Liver (tissue), 8 donors: ENCODE measurements at regions not wholly inside any gene's neighbourhood (a gene's known extent, or its start where the extent isn't known, plus 50 kb on each side); places are given as distances from the start of the nearest gene placed in this dataset.

Experiments used
- DNase-seq: peaks from one replicate; pipeline ENCODE4 v3.0.0-alpha.2; 2017; ENCODE audit warnings: low spot score
- H3K27ac ChIP-seq, 2 donors: one replicate each; pipeline ENCODE4 v1.7.0; 2013; ENCODE audit warnings: inconsistent platforms in 2 of 2, low read length in 2 of 2, control low read depth in 1 of 2, low read depth in 1 of 2, mild to moderate bottlenecking in 1 of 2
- H3K27me3 ChIP-seq, 4 donors: one replicate each; pipeline versions ENCODE4 v1.6.1 to v1.7.0; 2013; ENCODE audit warnings: low read length in 3 of 4, inconsistent platforms in 1 of 4, mild to moderate bottlenecking in 1 of 4, moderate library complexity in 1 of 4; ENCODE audit not compliant: control insufficient read depth in 4 of 4, insufficient read depth in 4 of 4
- H3K36me3 ChIP-seq, 4 donors: one replicate each; pipeline versions ENCODE4 v1.6.1 to v1.7.0; 2013; ENCODE audit warnings: low read length in 3 of 4, mild to moderate bottlenecking in 3 of 4, low read depth in 1 of 4, moderate library complexity in 1 of 4; ENCODE audit not compliant: control insufficient read depth in 4 of 4, insufficient read depth in 3 of 4
- H3K4me1 ChIP-seq, 4 donors: one replicate each; pipeline versions ENCODE4 v1.6.1 to v1.7.0; 2013; ENCODE audit warnings: low read length in 3 of 4, mild to moderate bottlenecking in 3 of 4, moderate library complexity in 1 of 4; ENCODE audit not compliant: control insufficient read depth in 4 of 4, insufficient read depth in 4 of 4
- H3K4me3 ChIP-seq, 3 donors: one replicate each; pipeline versions ENCODE4 v1.6.1 to v1.7.0; 2013; ENCODE audit warnings: low read length in 3 of 3, control low read depth in 1 of 3, low read depth in 1 of 3, mild to moderate bottlenecking in 1 of 3
- H3K9ac ChIP-seq, 2 donors: one replicate each; pipeline ENCODE4 v1.7.0; 2013; ENCODE audit warnings: low read length in 2 of 2, mild to moderate bottlenecking in 2 of 2, moderate library complexity in 2 of 2, control low read depth in 1 of 2, low read depth in 1 of 2
- H3K9me3 ChIP-seq, 4 donors: one replicate each; pipeline versions ENCODE4 v1.6.1 to v1.7.0; 2013; ENCODE audit warnings: low read length in 3 of 4; ENCODE audit not compliant: control insufficient read depth in 4 of 4
- EGR1 ChIP-seq, 2 donors: IDR thresholded peaks; 2 replicates each; pipeline ENCODE4 v1.6.1; 2016 to 2018; ENCODE audit warnings: antibody characterized with exemption in 2 of 2, low read depth in 2 of 2
- FOXA1 ChIP-seq: IDR thresholded peaks from 2 replicates; pipeline ENCODE4 v1.6.1; 2016; ENCODE audit warnings: antibody characterized with exemption
- FOXA2 ChIP-seq: IDR thresholded peaks from 2 replicates; pipeline ENCODE4 v1.6.1; 2016; ENCODE audit warnings: antibody characterized with exemption
- GABPA ChIP-seq, 2 donors: IDR thresholded peaks in 1 of 2; conservative IDR thresholded peaks in 1 of 2; 2 replicates each; pipeline ENCODE4 v1.6.1; 2016; ENCODE audit warnings: antibody characterized with exemption in 2 of 2, mild to moderate bottlenecking in 1 of 2, moderate library complexity in 1 of 2
- HNF4A ChIP-seq, 2 donors: conservative IDR thresholded peaks; 2 replicates each; pipeline ENCODE4 v1.6.1; 2016; ENCODE audit warnings: antibody characterized with exemption in 2 of 2, mild to moderate bottlenecking in 2 of 2
- HNF4G ChIP-seq: IDR thresholded peaks from 2 replicates; pipeline ENCODE4 v1.6.1; 2016; ENCODE audit warnings: antibody characterized with exemption
- JUND ChIP-seq, 2 donors: IDR thresholded peaks; 2 replicates each; pipeline ENCODE4 v1.6.1; 2016; ENCODE audit warnings: antibody characterized with exemption in 2 of 2
- NR2F2 ChIP-seq: IDR thresholded peaks from 2 replicates; pipeline ENCODE4 v1.6.1; 2016; ENCODE audit warnings: antibody characterized with exemption
- RAD21 ChIP-seq, 2 donors: IDR thresholded peaks; 2 replicates each; pipeline ENCODE4 v1.6.1; 2016; ENCODE audit warnings: antibody characterized with exemption in 2 of 2, mild to moderate bottlenecking in 2 of 2
- RXRA ChIP-seq, 2 donors: IDR thresholded peaks; 2 replicates each; pipeline ENCODE4 v1.6.1; 2017 to 2018; ENCODE audit warnings: antibody characterized with exemption in 2 of 2, mild to moderate bottlenecking in 1 of 2
- SP1 ChIP-seq: IDR thresholded peaks from 2 replicates; pipeline ENCODE4 v1.6.1; 2018; ENCODE audit warnings: antibody characterized with exemption, mild to moderate bottlenecking
- TAF1 ChIP-seq: conservative IDR thresholded peaks from 2 replicates; pipeline ENCODE4 v1.6.1; 2016; ENCODE audit warnings: antibody characterized with exemption, mild to moderate bottlenecking
- YY1 ChIP-seq: IDR thresholded peaks from 2 replicates; pipeline ENCODE4 v1.6.1; 2016; ENCODE audit warnings: antibody characterized with exemption, mild to moderate bottlenecking
- ZBTB33 ChIP-seq: IDR thresholded peaks from 2 replicates; pipeline ENCODE4 v1.6.1; 2016; ENCODE audit warnings: antibody characterized with exemption
- WGBS: extraction: QIAGEN DNeasy Blood & Tissue Kit; methylation state at CpG from one replicate; pipeline ENCODE4 v1.1.7; 2013; 5-methylcytosine and 5-hydroxymethylcytosine counted together
- TF ChIP-seq, protein P1 (sequence below): IDR thresholded peaks from 2 replicates; pipeline ENCODE4 v1.6.1; 2016; ENCODE audit warnings: antibody characterized with exemption
- TF ChIP-seq, protein P2 (sequence below): fragments of 150-350 bp; IDR thresholded peaks from 2 replicates; pipeline ENCODE4 v1.5.1; 2017; ENCODE audit warnings: improper control_type of control experiment, low read depth, low read length; ENCODE audit not compliant: missing input control
- TF ChIP-seq, protein P3 (sequence below): IDR thresholded peaks from 2 replicates; pipeline ENCODE4 v1.6.1; 2016; ENCODE audit warnings: antibody characterized with exemption, mild to moderate bottlenecking
- donor health status: healthy.
- donor health status: healthy.
- donor health status: healthy.
- donor health status: healthy.
- donor health status: healthy.

- 57% methylated on average over 3 of the region's 3 CpGs for WGBS
- DNase-seq = no peak
- H3K36me3 ChIP-seq = no peaks in the 10 kb centered on the region
- H3K9ac ChIP-seq = no peak overlapping the region
- no peak overlapping the region for H3K4me3 ChIP-seq
- TF ChIP-seq RAD21 (IDR thresholded peaks at IDR 0.05) (no peak), TAF1 (no peak), GABPA (IDR thresholded peaks at IDR 0.05 in 1 of 2, conservative IDR thresholded peaks at IDR 0.05 in 1 of 2) (no peak), RXRA (IDR thresholded peaks at IDR 0.05) (no peak), FOXA1 (no peak), YY1 (no peak), HNF4A (conservative IDR thresholded peaks at IDR 0.05) (no peak), HNF4G (no peak), FOXA2 (no peak), SP1 (no peak), JUND (IDR thresholded peaks at IDR 0.05) (no peak), ZBTB33 (no peak), EGR1 (IDR thresholded peaks at IDR 0.05; ENCODE audit: low read depth in 2 of 2) (no peak), NR2F2 (no peak)
- TF ChIP-seq, protein P1, sequence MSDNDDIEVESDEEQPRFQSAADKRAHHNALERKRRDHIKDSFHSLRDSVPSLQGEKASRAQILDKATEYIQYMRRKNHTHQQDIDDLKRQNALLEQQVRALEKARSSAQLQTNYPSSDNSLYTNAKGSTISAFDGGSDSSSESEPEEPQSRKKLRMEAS = no peak
- TF ChIP-seq, protein P2, sequence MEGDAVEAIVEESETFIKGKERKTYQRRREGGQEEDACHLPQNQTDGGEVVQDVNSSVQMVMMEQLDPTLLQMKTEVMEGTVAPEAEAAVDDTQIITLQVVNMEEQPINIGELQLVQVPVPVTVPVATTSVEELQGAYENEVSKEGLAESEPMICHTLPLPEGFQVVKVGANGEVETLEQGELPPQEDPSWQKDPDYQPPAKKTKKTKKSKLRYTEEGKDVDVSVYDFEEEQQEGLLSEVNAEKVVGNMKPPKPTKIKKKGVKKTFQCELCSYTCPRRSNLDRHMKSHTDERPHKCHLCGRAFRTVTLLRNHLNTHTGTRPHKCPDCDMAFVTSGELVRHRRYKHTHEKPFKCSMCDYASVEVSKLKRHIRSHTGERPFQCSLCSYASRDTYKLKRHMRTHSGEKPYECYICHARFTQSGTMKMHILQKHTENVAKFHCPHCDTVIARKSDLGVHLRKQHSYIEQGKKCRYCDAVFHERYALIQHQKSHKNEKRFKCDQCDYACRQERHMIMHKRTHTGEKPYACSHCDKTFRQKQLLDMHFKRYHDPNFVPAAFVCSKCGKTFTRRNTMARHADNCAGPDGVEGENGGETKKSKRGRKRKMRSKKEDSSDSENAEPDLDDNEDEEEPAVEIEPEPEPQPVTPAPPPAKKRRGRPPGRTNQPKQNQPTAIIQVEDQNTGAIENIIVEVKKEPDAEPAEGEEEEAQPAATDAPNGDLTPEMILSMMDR = no peak
- TF ChIP-seq, protein P3, sequence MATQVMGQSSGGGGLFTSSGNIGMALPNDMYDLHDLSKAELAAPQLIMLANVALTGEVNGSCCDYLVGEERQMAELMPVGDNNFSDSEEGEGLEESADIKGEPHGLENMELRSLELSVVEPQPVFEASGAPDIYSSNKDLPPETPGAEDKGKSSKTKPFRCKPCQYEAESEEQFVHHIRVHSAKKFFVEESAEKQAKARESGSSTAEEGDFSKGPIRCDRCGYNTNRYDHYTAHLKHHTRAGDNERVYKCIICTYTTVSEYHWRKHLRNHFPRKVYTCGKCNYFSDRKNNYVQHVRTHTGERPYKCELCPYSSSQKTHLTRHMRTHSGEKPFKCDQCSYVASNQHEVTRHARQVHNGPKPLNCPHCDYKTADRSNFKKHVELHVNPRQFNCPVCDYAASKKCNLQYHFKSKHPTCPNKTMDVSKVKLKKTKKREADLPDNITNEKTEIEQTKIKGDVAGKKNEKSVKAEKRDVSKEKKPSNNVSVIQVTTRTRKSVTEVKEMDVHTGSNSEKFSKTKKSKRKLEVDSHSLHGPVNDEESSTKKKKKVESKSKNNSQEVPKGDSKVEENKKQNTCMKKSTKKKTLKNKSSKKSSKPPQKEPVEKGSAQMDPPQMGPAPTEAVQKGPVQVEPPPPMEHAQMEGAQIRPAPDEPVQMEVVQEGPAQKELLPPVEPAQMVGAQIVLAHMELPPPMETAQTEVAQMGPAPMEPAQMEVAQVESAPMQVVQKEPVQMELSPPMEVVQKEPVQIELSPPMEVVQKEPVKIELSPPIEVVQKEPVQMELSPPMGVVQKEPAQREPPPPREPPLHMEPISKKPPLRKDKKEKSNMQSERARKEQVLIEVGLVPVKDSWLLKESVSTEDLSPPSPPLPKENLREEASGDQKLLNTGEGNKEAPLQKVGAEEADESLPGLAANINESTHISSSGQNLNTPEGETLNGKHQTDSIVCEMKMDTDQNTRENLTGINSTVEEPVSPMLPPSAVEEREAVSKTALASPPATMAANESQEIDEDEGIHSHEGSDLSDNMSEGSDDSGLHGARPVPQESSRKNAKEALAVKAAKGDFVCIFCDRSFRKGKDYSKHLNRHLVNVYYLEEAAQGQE = no peak
- H3K27me3 ChIP-seq = peaks cover 0 to 3% (median 0%) of the 10 kb centered on the region in 4 donors
- no peaks in the 10 kb centered on the region for H3K4me1 ChIP-seq
- no peak overlapping the region for H3K27ac ChIP-seq
- peaks cover 0 to 17% (median 3%) of the 10 kb centered on the region in 4 donors for H3K9me3 ChIP-seq
Observed at GRCh38 chr5:8943301-8943700, 602.6 kb downstream of the SEMA5A start.

DNA sequence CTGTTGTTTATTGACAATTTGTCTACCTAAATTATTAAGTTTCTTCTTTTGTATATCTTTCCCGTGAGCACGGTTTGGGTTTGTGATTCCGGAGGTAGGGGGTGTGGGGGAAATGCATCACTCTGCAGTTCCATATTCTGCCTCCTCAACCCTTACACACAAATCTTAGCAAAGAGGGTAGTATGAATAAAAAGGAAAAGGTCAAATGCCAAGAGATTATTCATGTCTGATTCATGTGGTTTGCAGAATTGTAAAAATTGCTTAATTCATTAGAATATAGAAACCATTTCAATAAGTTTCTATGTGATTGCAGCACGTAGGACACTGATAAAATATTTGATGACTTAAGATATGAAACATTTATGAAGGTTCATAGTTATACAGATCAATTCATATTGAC, 601.9 kb downstream of the SEMA5A start:
- DNase-seq = no peak
- Histone ChIP-seq H3K4me1 (no peaks in the 10 kb centered on the region), H3K27me3 (peaks cover 0 to 3% (median 0%) of the 10 kb centered on the region in 4 donors), H3K9me3 (peaks cover 0 to 13% (median 3%) of the 10 kb centered on the region in 4 donors), H3K9ac (no peak overlapping the region), H3K27ac (no peak overlapping the region), H3K36me3 (no peaks in the 10 kb centered on the region), H3K4me3 (no peak overlapping the region)
- 70% methylated on average over 4 of the region's 4 CpGs for WGBS
- TF ChIP-seq FOXA1 (no peak), TAF1 (no peak), FOXA2 (no peak), JUND (IDR thresholded peaks at IDR 0.05) (no peak), RAD21 (IDR thresholded peaks at IDR 0.05) (no peak), RXRA (IDR thresholded peaks at IDR 0.05) (no peak), GABPA (IDR thresholded peaks at IDR 0.05 in 1 of 2, conservative IDR thresholded peaks at IDR 0.05 in 1 of 2) (no peak), HNF4A (conservative IDR thresholded peaks at IDR 0.05) (no peak), SP1 (no peak), EGR1 (IDR thresholded peaks at IDR 0.05; ENCODE audit: low read depth in 2 of 2) (no peak), HNF4G (no peak)
- TF ChIP-seq, protein P2 = no peak
- TF ChIP-seq, protein P1 = no peak
- TF ChIP-seq, protein P3 = no peak
